ENCODE measurements at regions not wholly inside any gene's neighbourhood (a gene's known extent, or its start where the extent isn't known, plus 50 kb on each side); places are given as distances from the start of the nearest gene placed in this dataset.

- H3K4me3 ChIP-seq (ENCODE audit: low read depth, low read length): no peak overlapping the region
Measured at GRCh38 chr6:19637010-19637409, 200.2 kb upstream of the ID4 start.

DNA sequence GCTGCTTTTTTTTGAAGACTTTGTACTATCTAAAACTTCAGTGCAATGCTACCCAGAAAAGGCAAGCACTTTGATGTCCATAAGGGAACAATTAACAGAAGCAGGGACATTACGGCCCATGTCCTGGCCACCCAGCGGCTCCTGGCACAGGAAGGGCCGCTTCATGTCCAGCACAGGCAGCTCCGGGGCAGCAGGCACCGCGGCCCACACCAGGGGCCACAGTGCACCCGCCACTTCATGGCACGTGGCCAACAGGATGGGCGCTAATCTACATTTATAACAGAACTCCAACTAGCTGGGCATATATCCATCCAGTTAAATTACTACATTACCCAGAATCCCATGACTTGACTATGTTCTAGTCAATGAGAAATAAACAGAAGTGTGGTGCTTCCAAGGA is 198.2 kb upstream of the ID4 start:
- H3K4me3 ChIP-seq (ENCODE audit: low read depth, low read length): no peak overlapping the region

DNA sequence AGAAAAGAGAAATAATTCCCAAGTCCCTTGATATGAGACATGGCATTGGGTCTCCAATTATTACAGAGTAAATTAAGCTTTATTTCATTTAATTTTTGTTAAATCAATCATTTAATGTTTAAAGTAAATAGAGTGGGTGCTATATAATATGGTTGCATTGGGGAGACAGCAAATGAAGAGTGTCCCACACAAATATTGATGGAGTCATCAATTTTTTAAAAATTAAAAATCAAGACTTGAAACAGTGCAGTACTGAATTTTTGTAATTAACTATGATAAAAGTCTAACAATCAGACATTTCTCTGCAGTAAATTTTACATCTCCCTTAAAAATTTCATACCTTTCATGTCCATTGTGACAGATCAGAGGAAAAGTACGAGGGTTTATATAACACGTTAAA is 193.9 kb upstream of the ID4 start:
- H3K4me3 ChIP-seq (ENCODE audit: low read depth, low read length): no peak overlapping the region

DNA sequence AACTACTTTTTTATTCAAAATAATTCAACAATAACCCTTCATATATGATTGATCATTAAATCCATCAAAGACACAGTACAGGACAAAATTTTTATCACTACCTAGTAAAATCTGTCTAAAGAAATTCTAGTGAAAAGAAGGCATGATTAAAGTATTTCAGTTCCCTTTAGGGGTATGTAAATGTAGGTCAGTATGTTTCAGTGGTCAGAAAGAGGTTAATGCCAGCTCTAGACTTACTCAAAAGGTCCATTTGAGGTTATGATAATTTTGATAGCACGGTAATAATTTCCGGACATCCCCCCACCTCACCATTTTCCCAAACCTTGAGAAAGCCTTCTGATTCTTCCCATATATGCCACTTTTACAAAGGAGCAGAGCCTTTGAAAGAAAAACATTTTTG is 193.5 kb upstream of the ID4 start:
- H3K4me3 ChIP-seq (ENCODE audit: low read depth, low read length): no peak overlapping the region

DNA sequence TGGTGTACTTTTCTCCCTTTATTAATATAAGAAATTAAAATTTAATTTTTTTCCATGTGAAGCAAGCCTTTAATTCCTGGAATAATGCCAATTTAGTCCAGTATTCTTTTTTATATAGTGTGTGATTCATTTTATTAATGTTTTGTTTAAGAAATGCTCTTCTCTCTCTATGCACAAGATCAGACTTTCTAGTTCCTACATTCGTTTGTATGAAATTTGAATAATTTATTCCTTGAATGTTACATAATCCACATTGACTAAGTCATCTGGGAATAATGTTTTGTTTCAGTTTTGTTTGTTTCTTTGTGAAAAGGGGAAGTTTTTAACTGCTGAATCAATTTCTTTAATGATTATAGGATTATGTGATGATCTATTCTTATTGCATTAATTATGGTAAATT is 181.4 kb upstream of the ID4 start:
- no peak overlapping the region for H3K4me3 ChIP-seq (ENCODE audit: low read depth, low read length)

DNA sequence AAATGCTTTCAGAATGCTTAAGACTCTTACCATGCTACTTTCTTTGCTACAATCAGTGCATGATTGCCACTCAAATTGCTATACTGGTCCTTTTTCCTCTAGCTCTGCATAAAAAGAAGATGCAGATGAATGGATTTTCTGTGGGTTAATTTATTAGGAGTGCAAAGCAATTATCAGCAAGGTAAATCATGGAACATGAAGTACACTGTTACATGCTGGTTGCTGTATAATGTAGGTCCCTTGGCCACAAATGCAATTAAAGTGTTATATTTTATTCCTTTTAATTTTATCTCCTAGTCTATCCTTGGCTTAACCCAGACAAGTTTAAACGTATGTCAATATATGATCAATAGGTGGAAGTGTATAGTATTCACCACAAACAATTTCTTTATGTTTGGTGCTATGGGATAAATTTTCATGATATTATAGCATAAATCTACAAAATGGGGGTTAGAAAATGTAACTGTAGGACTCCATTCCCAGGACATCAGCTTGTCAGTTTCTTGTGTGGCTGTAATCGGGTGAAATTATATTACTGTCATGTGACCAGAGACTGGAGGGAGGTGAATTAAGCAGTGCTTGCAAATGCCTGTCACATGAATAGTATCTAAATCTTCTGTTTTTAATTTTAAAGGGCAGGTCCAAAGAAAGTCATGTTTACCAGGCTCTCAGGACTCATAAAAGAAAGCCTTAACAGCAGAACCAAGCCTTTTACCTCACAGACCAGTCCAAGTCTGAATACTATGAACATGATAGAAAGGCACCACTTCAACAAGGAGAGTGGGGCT is 176.9 kb upstream of the ID4 start:
- H3K4me3 ChIP-seq (ENCODE audit: low read depth, low read length): no peak overlapping the region

GRCh38 chr6:19662911-19663310 is 174.3 kb upstream of the ID4 start:
- H3K4me3 ChIP-seq (ENCODE audit: low read depth, low read length): no peak overlapping the region

DNA sequence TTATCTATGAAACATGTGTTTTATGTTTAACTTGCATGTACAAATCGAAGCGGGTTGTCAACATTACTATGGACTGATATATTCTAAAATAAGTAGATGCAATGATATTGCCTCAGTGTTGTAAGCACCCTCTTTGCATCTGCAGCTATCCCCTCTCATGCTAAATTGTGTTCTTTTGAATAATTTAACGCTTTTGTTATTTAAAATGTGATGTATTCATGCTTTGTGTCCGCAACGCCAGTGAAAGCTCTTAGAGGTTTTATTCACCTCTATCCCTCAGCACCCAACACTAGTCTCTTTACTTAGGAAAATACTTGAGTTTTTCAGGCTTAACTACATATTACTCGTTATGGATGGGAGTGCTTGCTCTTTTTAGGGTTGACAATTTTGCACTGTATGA is 173.7 kb upstream of the ID4 start:
- no peak overlapping the region for H3K4me3 ChIP-seq (ENCODE audit: low read depth, low read length)

DNA sequence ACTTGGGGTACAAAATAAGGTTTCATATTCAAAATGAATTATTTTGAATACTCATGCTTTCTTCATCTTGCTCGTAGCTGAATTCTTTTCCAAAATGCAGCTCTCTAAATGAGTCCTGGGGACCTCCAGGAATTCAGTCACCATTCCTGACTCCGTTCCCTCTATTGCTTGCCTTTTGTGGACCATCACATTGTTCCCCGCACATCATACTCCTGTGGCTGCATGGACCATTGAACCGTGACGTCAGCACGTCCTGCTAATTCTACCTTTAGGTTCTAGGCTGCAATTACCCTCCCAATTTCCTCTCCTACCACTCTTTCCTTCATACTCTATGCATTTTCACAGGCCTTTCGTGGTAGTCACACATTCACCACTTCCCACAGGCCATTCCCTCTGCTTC is 173.1 kb upstream of the ID4 start:
- H3K4me3 ChIP-seq (ENCODE audit: low read depth, low read length): no peak overlapping the region

DNA sequence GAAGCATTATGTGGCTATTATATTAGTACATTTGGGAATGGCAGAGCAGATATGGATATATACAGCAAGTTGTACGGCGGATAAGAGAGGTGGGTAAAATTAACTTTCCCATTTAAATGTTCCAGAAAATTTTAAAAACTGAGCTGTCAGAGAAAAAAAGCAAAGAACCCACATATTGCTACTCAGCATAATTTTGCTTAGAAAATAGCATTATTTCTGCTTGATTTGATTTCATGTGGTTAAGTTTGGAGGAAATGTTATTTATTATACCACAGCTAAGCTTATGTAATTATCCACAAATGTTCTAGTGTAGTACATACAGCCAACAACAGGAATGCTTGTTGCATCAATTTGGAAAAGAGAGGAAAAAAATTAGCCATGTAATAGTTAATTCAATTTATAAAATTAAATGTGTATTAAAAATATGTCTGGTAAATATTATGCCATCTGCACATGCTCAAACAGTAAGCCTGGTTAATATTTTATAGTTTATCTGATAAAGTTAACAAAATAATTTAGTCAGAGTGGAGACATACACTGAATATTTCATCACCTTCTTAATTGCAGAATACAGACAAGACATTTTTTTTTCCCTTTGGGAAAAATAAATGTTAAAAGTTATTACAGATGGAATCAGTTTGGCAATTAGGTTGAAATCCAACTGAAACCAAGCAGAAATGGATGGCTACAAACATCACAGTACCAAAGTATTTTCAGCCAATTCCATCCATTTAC is 172.1 kb upstream of the ID4 start:
- no peak overlapping the region for H3K4me3 ChIP-seq (ENCODE audit: low read depth, low read length)

GRCh38 chr6:19665613-19665909 is 171.6 kb upstream of the ID4 start:
- H3K4me3 ChIP-seq (ENCODE audit: low read depth, low read length): no peak overlapping the region

GRCh38 chr6:19668710-19669109 is 168.5 kb upstream of the ID4 start:
- no peak overlapping the region for H3K4me3 ChIP-seq (ENCODE audit: low read depth, low read length)

DNA sequence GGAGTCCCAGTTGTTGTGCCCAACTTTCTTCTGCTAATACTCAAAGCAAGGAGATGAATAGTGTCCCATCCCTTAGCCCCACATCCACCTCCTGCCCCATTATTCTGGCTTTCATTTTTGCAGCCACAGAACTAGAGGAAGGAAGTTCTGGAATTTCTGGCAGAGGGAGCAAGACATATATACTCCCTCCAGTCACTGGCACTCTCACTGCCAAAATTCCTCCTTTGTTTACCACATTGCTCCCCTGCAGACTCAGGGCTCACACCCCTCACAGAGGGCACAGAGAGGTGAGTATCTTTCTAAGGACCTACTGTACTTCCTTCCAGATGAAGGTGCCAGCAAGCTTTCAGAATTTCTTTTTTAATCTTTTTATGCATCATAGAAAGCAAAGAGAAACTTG is 168.0 kb upstream of the ID4 start:
- H3K4me3 ChIP-seq (ENCODE audit: low read depth, low read length): no peak overlapping the region

- no peak overlapping the region for H3K4me3 ChIP-seq (ENCODE audit: low read depth, low read length)
Measured at GRCh38 chr6:19682859-19683258, 154.3 kb upstream of the ID4 start.

DNA sequence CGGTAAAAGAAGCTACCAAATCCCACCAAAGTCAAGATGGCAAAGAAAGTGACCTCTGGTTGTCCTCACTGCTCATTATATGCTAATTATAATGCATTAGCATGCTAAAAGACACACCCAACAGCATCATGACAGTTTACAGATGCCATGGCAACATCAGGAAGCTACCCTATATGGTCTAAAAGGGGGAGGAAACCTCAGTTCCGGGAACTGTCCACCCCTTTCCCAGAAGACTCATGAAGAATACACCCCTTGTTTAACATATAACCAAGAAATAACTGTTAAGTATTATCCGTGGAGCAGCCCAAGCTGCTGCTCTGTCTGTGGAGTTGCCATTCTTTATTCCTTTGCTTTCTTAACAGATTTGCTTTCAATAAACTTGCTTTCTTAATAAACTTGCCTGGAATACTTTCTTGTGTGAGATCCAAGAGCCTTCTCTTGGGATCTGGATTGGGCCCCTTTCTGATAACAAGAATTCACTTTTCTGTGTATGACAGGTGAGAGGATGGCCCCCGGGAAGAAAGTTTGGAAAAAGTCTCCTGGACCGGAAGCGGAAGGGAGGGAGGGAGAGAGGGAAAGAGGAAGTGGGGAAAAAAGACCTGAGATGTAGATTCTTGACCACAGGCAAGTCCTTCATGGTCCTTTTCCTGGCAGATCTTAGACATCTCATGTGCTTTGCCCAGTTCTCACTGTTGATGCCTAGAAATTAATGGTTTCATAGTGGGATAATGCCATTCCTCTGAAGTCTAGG is 146.7 kb upstream of the ID4 start:
- no peak overlapping the region for H3K4me3 ChIP-seq (ENCODE audit: low read depth, low read length)

DNA sequence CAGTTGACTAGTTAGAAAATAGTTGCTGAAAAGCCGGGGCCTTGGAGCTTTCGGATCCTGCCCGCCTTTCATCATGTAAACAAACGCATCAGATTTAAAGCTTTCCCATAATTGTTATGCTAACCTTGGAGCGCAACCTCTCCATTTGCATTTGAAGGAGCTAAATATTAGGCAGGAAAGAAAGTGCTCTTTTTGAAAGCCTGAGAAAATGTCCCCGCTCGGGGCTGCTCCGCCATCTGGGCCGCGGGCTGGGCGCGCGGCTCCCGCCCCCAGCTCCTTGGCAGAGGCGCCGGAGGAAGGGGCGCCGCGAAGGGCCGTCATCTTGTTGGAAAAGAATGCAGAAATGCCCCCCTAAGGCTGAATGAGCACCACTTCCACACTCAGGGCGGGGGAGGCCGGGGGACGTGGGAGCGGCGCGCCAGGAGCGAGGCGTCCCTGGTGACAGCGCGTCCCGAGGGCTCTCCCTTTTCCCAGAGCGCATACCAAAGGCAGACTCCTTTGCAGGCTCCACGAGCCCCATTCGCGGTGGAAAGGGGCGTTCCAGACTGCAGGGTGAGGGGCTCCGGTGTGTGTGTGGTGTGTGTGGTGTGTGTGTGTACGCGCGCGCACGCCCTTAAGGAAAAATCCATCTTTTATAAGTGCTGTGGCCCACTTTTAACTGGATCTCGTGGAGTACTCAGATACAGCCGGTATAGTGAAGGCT is 145.6 kb upstream of the ID4 start:
- H3K4me3 ChIP-seq (ENCODE audit: low read depth, low read length): peak overlapping the region; percentile 44

GRCh38 chr6:19692506-19693298 is 144.5 kb upstream of the ID4 start:
- H3K4me3 ChIP-seq (ENCODE audit: low read depth, low read length): no peak overlapping the region

DNA sequence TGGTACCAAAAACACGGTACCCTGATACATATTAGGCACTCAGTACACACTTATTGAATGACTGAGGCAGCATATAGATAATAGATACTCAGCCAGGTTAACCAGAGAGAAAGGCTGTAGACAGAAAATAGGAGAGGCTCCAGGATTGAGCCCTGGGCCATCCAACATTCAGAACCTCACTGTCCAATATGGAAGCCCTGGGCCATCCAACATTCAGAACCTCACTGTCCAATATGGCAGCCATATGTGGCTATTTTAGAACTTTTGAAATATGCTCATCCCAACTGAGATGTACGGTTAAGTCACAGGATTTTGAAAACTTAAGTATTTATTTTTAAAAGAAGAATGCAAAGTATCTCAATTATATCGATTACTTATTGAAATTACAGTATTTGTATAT is 142.5 kb upstream of the ID4 start:
- H3K4me3 ChIP-seq (ENCODE audit: low read depth, low read length): no peak overlapping the region

DNA sequence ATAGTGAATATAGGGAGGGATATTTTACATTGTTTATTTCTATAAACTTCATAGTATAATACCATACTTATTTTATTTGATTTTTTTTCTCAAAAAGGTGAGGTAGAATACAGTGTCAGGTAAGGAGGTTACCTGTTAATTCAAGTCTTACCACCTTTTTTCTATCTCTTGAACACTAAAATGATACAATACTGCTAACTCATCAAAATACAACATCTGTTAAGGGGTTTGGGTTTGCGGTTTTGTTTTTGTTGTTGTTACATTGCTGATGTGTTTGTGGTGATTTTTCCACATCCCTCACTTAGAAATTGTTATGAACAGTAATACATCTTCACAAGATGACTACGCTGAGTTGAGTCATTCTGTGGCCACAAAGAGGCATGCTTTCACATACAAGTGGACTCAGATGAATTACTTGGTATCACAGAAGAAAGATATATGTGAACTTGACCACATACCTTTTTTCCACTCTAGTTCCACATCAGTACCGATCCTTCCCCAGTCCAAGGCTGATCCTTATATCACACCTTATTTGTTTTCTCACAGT is 139.4 kb upstream of the ID4 start:
- H3K4me3 ChIP-seq (ENCODE audit: low read depth, low read length): no peak overlapping the region

DNA sequence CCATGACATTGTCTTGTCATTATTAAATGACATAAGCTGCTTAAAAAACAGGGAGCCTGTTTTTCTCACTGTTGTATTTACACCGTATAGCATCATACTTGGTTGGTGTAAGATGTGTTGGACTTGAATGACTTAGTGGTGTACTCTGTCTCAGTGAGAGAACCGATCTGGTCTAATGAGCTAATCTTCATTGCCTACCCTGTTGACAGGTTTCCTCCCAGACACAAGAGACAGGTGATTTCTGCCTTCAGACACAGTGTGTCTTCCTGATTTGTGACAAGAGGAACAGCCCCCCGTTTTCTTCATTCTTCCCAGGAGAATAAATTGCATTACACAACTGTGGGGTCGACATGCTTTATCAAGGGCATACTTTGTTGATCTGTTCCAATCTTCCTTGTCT is 137.2 kb upstream of the ID4 start:
- H3K4me3 ChIP-seq (ENCODE audit: low read depth, low read length): no peak overlapping the region
